ENCODE measurements at regions not wholly inside any gene's neighbourhood (a gene's known extent, or its start where the extent isn't known, plus 50 kb on each side); places are given as distances from the start of the nearest gene placed in this dataset.

- Histone ChIP-seq H2AFZ (ENCODE audit: low read depth, low read length, severe bottlenecking) (no peak overlapping the region), H4K20me1 (ENCODE audit: low read depth, low read length) (no peaks in the 10 kb centered on the region), H3K4me3 (ENCODE audit: insufficient read depth, low read length, poor library complexity, severe bottlenecking) (no peak overlapping the region), H3K36me3 (ENCODE audit: low read length) (no peaks in the 10 kb centered on the region), H3K9me3 (ENCODE audit: insufficient read depth, low read length) (0 out of 2 replicates have a peak, but pooled peaks cover 4% of the 10 kb centered on the region), H3K9ac (ENCODE audit: low read length) (no peak overlapping the region), H3K9me2 (replicated peaks; ENCODE audit: insufficient read depth, low read length) (no peaks in the 10 kb centered on the region), H3K79me2 (ENCODE audit: insufficient read depth, low read length) (no peaks in the 10 kb centered on the region), H3F3A (ENCODE audit: insufficient read depth) (no peaks in the 10 kb centered on the region), H3K4me2 (ENCODE audit: low read depth, low read length, poor library complexity, severe bottlenecking) (no peak overlapping the region), H3K27ac (ENCODE audit: low read depth, low read length) (no peak overlapping the region), H3K27me3 (ENCODE audit: low read length) (no peaks in the 10 kb centered on the region)
- no peak for TF ChIP-seq EZH2phosphoT487 (conservative IDR thresholded peaks at IDR 0.05; ENCODE audit: low read length)
- TF ChIP-seq CTCF (IDR thresholded peaks at IDR 0.05; ENCODE audit: insufficient read depth, low read length, poor library complexity, severe bottlenecking), result no peak
These were observed 261.1 kb upstream of the TTC29 start for GRCh38 chr4:147206807-147207206.

- H3F3A ChIP-seq (ENCODE audit: insufficient read depth), result no peaks in the 10 kb centered on the region
- TF ChIP-seq EZH2phosphoT487 (conservative IDR thresholded peaks at IDR 0.05; ENCODE audit: low read length) (no peak), CTCF (IDR thresholded peaks at IDR 0.05; ENCODE audit: insufficient read depth, low read length, poor library complexity, severe bottlenecking) (no peak)
- no peaks in the 10 kb centered on the region for H4K20me1 ChIP-seq (ENCODE audit: low read depth, low read length)
- H3K79me2 ChIP-seq (ENCODE audit: insufficient read depth, low read length), result no peaks in the 10 kb centered on the region
- no peak overlapping the region for H3K4me2 ChIP-seq (ENCODE audit: low read depth, low read length, poor library complexity, severe bottlenecking)
- H3K9me2 ChIP-seq (replicated peaks; ENCODE audit: insufficient read depth, low read length), result no peaks in the 10 kb centered on the region
- H3K27me3 ChIP-seq (ENCODE audit: low read length), result no peaks in the 10 kb centered on the region
- no peak overlapping the region for H2AFZ ChIP-seq (ENCODE audit: low read depth, low read length, severe bottlenecking)
- no peak overlapping the region for H3K9ac ChIP-seq (ENCODE audit: low read length)
- H3K36me3 ChIP-seq (ENCODE audit: low read length), result no peaks in the 10 kb centered on the region
- H3K4me3 ChIP-seq (ENCODE audit: insufficient read depth, low read length, poor library complexity, severe bottlenecking), result no peak overlapping the region
- no peak overlapping the region for H3K27ac ChIP-seq (ENCODE audit: low read depth, low read length)
- 0 out of 2 replicates have a peak, but pooled peaks cover 4% of the 10 kb centered on the region for H3K9me3 ChIP-seq (ENCODE audit: insufficient read depth, low read length)
These were observed 262.2 kb upstream of the TTC29 start for GRCh38 chr4:147207911-147208310.

GRCh38 chr4:147217655-147218054 is 263.2 kb upstream of the EDNRA start:
- Histone ChIP-seq H3F3A (ENCODE audit: insufficient read depth) (no peaks in the 10 kb centered on the region), H2AFZ (ENCODE audit: low read depth, low read length, severe bottlenecking) (no peak overlapping the region), H3K9ac (ENCODE audit: low read length) (no peak overlapping the region), H3K36me3 (ENCODE audit: low read length) (no peaks in the 10 kb centered on the region), H3K27me3 (ENCODE audit: low read length) (no peaks in the 10 kb centered on the region), H4K20me1 (ENCODE audit: low read depth, low read length) (no peaks in the 10 kb centered on the region), H3K79me2 (ENCODE audit: insufficient read depth, low read length) (no peaks in the 10 kb centered on the region), H3K9me3 (ENCODE audit: insufficient read depth, low read length) (no peaks in the 10 kb centered on the region), H3K4me2 (ENCODE audit: low read depth, low read length, poor library complexity, severe bottlenecking) (no peak overlapping the region), H3K9me2 (replicated peaks; ENCODE audit: insufficient read depth, low read length) (no peaks in the 10 kb centered on the region), H3K4me3 (ENCODE audit: insufficient read depth, low read length, poor library complexity, severe bottlenecking) (no peak overlapping the region), H3K27ac (ENCODE audit: low read depth, low read length) (no peak overlapping the region)
- TF ChIP-seq CTCF (IDR thresholded peaks at IDR 0.05; ENCODE audit: insufficient read depth, low read length, poor library complexity, severe bottlenecking) (no peak), EZH2phosphoT487 (conservative IDR thresholded peaks at IDR 0.05; ENCODE audit: low read length) (no peak)

All from SU-DHL-6 (cell line).